ENCODE measurements at regions not wholly inside any gene's neighbourhood (a gene's known extent, or its start where the extent isn't known, plus 50 kb on each side); places are given as distances from the start of the nearest gene placed in this dataset.

GRCh38 chr6:164528539-164528938, 780.9 kb downstream of the C6orf118 start:
- Histone ChIP-seq H3K27ac (ENCODE audit: low read depth, low read length) (no peak overlapping the region), H3K4me3 (ENCODE audit: low read depth, low read length) (no peak overlapping the region), H3K9ac (ENCODE audit: low read depth, low read length) (no peak overlapping the region), H3K4me1 (ENCODE audit: control insufficient read depth, insufficient read depth, low read length) (no peaks in the 10 kb centered on the region), H3K36me3 (ENCODE audit: control insufficient read depth, insufficient read depth, low read length) (no peaks in the 10 kb centered on the region), H3K27me3 (ENCODE audit: control insufficient read depth, insufficient read depth, low read length) (no peaks in the 10 kb centered on the region), H3K9me3 (ENCODE audit: control insufficient read depth, insufficient read depth, low read length) (peaks cover 21% of the 10 kb centered on the region)

DNA sequence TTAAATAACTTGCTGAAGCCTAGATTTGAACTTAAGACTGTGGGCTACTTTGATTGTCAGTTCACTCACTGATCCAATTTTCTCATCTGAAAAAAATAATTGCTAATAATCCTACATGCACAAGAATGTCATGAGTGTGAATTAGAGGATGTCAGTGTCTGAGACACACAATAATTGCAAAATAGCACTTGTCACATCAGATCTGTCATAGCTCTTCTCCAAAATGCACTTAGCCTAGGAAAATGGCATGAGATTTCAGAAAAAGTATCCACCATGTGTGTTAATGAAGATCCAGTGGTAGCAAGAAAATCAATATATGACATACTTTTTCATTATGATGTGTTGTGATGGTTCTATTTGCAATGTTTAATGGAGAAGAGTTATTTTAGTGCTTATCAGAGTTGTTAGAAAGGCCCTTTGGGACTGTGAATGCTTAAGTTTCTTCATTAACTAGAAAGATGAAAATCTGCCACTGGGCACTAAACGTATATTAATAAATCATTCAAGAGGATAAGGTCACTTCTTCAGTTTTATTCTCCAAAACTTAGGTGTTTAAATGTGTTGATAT, 786.2 kb downstream of the C6orf118 start:
- Histone ChIP-seq H3K9me3 (ENCODE audit: control insufficient read depth, insufficient read depth, low read length) (peaks cover 31% of the 10 kb centered on the region), H3K27ac (ENCODE audit: low read depth, low read length) (no peak overlapping the region), H3K27me3 (ENCODE audit: control insufficient read depth, insufficient read depth, low read length) (no peaks in the 10 kb centered on the region), H3K4me1 (ENCODE audit: control insufficient read depth, insufficient read depth, low read length) (no peaks in the 10 kb centered on the region), H3K4me3 (ENCODE audit: low read depth, low read length) (no peak overlapping the region), H3K9ac (ENCODE audit: low read depth, low read length) (no peak overlapping the region), H3K36me3 (ENCODE audit: control insufficient read depth, insufficient read depth, low read length) (no peaks in the 10 kb centered on the region)

GRCh38 chr6:164520916-164521315, 788.5 kb downstream of the C6orf118 start:
- Histone ChIP-seq H3K27me3 (ENCODE audit: control insufficient read depth, insufficient read depth, low read length) (no peaks in the 10 kb centered on the region), H3K9ac (ENCODE audit: low read depth, low read length) (no peak overlapping the region), H3K27ac (ENCODE audit: low read depth, low read length) (no peak overlapping the region), H3K4me3 (ENCODE audit: low read depth, low read length) (no peak overlapping the region), H3K9me3 (ENCODE audit: control insufficient read depth, insufficient read depth, low read length) (peaks cover 16% of the 10 kb centered on the region), H3K36me3 (ENCODE audit: control insufficient read depth, insufficient read depth, low read length) (no peaks in the 10 kb centered on the region), H3K4me1 (ENCODE audit: control insufficient read depth, insufficient read depth, low read length) (no peaks in the 10 kb centered on the region)

DNA sequence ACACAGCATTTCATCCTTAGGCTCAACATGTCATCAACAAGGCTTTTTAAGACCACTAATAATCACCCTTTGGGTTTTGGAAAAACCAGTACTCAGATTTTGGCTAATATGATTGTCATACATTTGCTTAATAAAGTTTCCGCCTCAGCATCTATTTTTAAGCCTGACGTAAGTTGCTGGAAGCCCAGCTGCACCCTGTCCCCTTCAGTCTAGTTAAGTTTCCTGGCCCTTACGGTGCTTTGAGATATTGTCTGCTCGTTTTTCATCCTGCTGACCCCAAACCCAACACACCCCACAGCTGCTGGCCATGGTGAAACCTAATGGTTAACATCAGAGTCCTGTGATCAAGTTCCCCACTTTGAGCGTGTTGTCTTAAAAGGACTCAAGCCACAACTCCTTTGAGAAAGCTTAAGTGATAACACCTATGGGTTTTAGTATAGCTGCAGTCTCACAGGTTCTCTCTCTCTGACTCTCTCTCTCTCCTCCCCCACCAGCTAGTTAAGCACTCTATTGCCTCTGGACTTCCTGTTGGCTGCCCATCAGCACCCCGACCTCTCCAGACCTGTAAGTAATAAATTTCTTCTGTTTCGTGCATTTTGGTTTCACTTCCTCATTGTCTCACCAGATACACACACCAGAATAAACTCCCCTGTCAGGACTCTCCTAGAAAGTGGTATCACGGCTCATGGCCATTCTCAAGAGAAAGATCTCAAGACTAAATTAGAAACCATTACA, 802.0 kb downstream of the C6orf118 start:
- Histone ChIP-seq H3K36me3 (ENCODE audit: control insufficient read depth, insufficient read depth, low read length) (no peaks in the 10 kb centered on the region), H3K4me3 (ENCODE audit: low read depth, low read length) (no peak overlapping the region)

GRCh38 chr6:164505425-164505824, 804.0 kb downstream of the C6orf118 start:
- Histone ChIP-seq H3K9me3 (ENCODE audit: control insufficient read depth, insufficient read depth, low read length) (no peaks in the 10 kb centered on the region), H3K36me3 (ENCODE audit: control insufficient read depth, insufficient read depth, low read length) (no peaks in the 10 kb centered on the region), H3K9ac (ENCODE audit: low read depth, low read length) (no peak overlapping the region), H3K27ac (ENCODE audit: low read depth, low read length) (no peak overlapping the region), H3K27me3 (ENCODE audit: control insufficient read depth, insufficient read depth, low read length) (no peaks in the 10 kb centered on the region), H3K4me3 (ENCODE audit: low read depth, low read length) (no peak overlapping the region), H3K4me1 (ENCODE audit: control insufficient read depth, insufficient read depth, low read length) (no peaks in the 10 kb centered on the region)

More for the DNA sequence above, 802.0 kb downstream of the C6orf118 start:
- Histone ChIP-seq H3K4me1 (ENCODE audit: control insufficient read depth, insufficient read depth, low read length) (no peaks in the 10 kb centered on the region), H3K9me3 (ENCODE audit: control insufficient read depth, insufficient read depth, low read length) (no peaks in the 10 kb centered on the region), H3K9ac (ENCODE audit: low read depth, low read length) (no peak overlapping the region), H3K27ac (ENCODE audit: low read depth, low read length) (no peak overlapping the region), H3K27me3 (ENCODE audit: control insufficient read depth, insufficient read depth, low read length) (no peaks in the 10 kb centered on the region)

DNA sequence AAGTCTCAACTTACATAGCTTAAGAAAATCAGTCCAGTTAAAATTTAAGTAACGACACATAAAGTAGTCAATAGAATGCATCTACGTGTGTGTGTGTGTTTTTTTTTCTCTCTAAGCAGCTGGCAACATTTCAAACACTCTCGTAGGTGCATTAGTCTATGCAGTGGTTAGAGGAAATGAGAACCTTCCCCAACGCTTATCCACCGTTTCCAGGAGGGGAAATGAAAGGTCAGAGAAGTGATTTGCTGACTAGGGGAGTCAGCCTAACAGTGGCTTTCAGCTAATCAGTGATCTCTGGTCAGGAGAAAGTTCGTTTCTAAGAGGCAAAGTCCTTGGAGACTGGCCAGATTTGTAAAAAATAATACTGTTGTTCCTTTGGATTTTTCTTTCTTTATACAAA, 806.6 kb downstream of the C6orf118 start:
- no peaks in the 10 kb centered on the region for H3K27me3 ChIP-seq (ENCODE audit: control insufficient read depth, insufficient read depth, low read length)
- no peaks in the 10 kb centered on the region for H3K9me3 ChIP-seq (ENCODE audit: control insufficient read depth, insufficient read depth, low read length)
- H3K36me3 ChIP-seq (ENCODE audit: control insufficient read depth, insufficient read depth, low read length), result no peaks in the 10 kb centered on the region
- H3K4me3 ChIP-seq (ENCODE audit: low read depth, low read length), result no peak overlapping the region
- no peak overlapping the region for H3K9ac ChIP-seq (ENCODE audit: low read depth, low read length)
- no peak overlapping the region for H3K27ac ChIP-seq (ENCODE audit: low read depth, low read length)
- H3K4me1 ChIP-seq (ENCODE audit: control insufficient read depth, insufficient read depth, low read length), result no peaks in the 10 kb centered on the region

- Histone ChIP-seq H3K27ac (ENCODE audit: low read depth, low read length) (no peak overlapping the region), H3K36me3 (ENCODE audit: control insufficient read depth, insufficient read depth, low read length) (no peaks in the 10 kb centered on the region), H3K9me3 (ENCODE audit: control insufficient read depth, insufficient read depth, low read length) (peaks cover 1% of the 10 kb centered on the region; the same call in 1 of the 2 replicates), H3K4me3 (ENCODE audit: low read depth, low read length) (no peak overlapping the region), H3K27me3 (ENCODE audit: control insufficient read depth, insufficient read depth, low read length) (no peaks in the 10 kb centered on the region), H3K9ac (ENCODE audit: low read depth, low read length) (no peak overlapping the region), H3K4me1 (ENCODE audit: control insufficient read depth, insufficient read depth, low read length) (0 out of 2 replicates have a peak, but pooled peaks cover 3% of the 10 kb centered on the region)
Observed at GRCh38 chr6:164495882-164496495, 813.4 kb downstream of the C6orf118 start.

DNA sequence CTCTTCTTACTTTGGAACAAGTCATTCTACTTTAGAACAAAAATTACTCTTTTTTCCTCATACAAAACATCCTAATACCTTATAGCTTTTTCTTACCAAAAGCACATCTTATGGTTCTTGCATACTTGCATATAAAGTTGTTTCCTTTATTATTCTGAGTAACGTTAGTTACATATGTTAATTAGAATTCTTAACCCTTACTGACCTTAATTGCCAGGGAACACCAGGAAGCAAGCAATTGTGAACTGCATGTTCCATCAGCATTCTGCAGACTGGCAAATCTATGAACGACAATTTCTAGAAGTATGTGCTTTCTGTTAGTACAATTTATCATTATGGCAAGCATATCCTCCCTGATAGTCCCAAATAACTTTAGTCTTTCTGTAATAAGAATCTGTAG, 831.0 kb downstream of the C6orf118 start:
- H3K27me3 ChIP-seq (ENCODE audit: control insufficient read depth, insufficient read depth, low read length), result no peaks in the 10 kb centered on the region
- peaks cover 33% of the 10 kb centered on the region for H3K4me1 ChIP-seq (ENCODE audit: control insufficient read depth, insufficient read depth, low read length)
- H3K36me3 ChIP-seq (ENCODE audit: control insufficient read depth, insufficient read depth, low read length), result no peaks in the 10 kb centered on the region
- H3K27ac ChIP-seq (ENCODE audit: low read depth, low read length), result peak overlapping the region; percentile 43
- no peak overlapping the region for H3K9ac ChIP-seq (ENCODE audit: low read depth, low read length)
- H3K9me3 ChIP-seq (ENCODE audit: control insufficient read depth, insufficient read depth, low read length), result peaks cover 16% of the 10 kb centered on the region
- peak overlapping the region; percentile 27; the same call in 1 of the 2 replicates for H3K4me3 ChIP-seq (ENCODE audit: low read depth, low read length)

DNA sequence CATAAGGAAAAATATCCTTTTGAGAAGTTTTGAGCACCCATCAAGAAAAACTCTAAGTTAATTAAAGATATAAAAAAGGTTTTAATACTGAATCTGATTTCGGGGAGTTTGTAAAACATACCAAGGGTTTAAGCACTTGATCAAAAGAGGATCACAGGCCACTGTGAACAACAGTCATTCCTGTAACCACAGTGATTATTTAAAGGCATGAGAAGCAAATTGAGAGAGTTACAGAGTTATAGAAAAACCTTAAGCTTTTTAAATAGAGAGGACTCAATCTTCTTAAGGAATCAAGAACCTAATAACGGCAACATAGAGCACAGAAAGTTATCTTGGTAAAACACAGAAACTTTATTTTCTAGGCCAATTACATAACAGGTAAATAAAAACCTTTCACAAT, 831.6 kb downstream of the C6orf118 start:
- Histone ChIP-seq H3K4me3 (ENCODE audit: low read depth, low read length) (peak overlapping the region; percentile 27; the same call in 1 of the 2 replicates), H3K27ac (ENCODE audit: low read depth, low read length) (peak overlapping the region; percentile 43), H3K9me3 (ENCODE audit: control insufficient read depth, insufficient read depth, low read length) (peaks cover 10% of the 10 kb centered on the region), H3K36me3 (ENCODE audit: control insufficient read depth, insufficient read depth, low read length) (no peaks in the 10 kb centered on the region), H3K9ac (ENCODE audit: low read depth, low read length) (no peak overlapping the region), H3K27me3 (ENCODE audit: control insufficient read depth, insufficient read depth, low read length) (no peaks in the 10 kb centered on the region), H3K4me1 (ENCODE audit: control insufficient read depth, insufficient read depth, low read length) (peaks cover 33% of the 10 kb centered on the region)

DNA sequence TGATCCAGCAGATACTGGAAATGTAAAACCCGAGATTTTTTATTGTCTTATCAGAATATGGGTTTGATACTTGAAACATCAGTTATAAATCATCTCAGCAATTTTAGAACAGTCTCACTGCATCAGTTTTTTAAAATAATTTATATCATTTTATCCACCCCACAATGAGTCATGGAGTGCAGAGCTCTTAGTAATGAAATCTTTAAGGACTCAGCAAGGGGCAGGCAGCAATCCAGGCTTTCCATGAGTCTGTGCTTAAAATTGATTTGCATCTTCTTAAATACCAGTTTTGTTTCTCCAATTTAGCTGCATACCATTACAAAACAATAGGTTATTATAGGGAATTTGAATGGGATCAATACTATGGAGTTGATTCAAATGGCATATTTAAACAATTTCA, 832.3 kb downstream of the C6orf118 start:
- Histone ChIP-seq H3K27ac (ENCODE audit: low read depth, low read length) (peak overlapping the region; percentile 43), H3K9me3 (ENCODE audit: control insufficient read depth, insufficient read depth, low read length) (peaks cover 3% of the 10 kb centered on the region; the same call in 1 of the 2 replicates), H3K36me3 (ENCODE audit: control insufficient read depth, insufficient read depth, low read length) (no peaks in the 10 kb centered on the region), H3K9ac (ENCODE audit: low read depth, low read length) (no peak overlapping the region), H3K4me1 (ENCODE audit: control insufficient read depth, insufficient read depth, low read length) (peaks cover 33% of the 10 kb centered on the region), H3K27me3 (ENCODE audit: control insufficient read depth, insufficient read depth, low read length) (no peaks in the 10 kb centered on the region), H3K4me3 (ENCODE audit: low read depth, low read length) (no peak overlapping the region)

All from HUES48 (cell line).